Keratinocyte (primary cell): ENCODE measurements at regions not wholly inside any gene's neighbourhood (a gene's known extent, or its start where the extent isn't known, plus 50 kb on each side); places are given as distances from the start of the nearest gene placed in this dataset.

ENCODE experiments used
- DNase-seq: peaks from one replicate; pipeline ENCODE4 v3.0.0-alpha.2; 2011; ENCODE audit warnings: low read depth, missing footprints, low spot score
- FAIRE-seq: peaks from 2 replicates; lab custom pipeline; 2011; peaks lifted over from hg19 to GRCh38; lab: Jason Lieb, UNC
- H2AFZ ChIP-seq: 2 replicates; pipeline ENCODE4 v1.6.0; 2012; ENCODE audit warnings: low read length, control low read depth, inconsistent platforms; ENCODE audit not compliant: control insufficient read depth
- H3K27ac ChIP-seq: 2 replicates; pipeline ENCODE4 v1.5.1; 2011; ENCODE audit warnings: low read length; ENCODE audit not compliant: control insufficient read depth, insufficient read depth
- H3K27me3 ChIP-seq: 3 replicates; pipeline ENCODE4 v1.6.0; 2011; ENCODE audit warnings: low read length; ENCODE audit not compliant: control insufficient read depth, insufficient read depth; ENCODE audit errors: extremely low read depth
- H3K36me3 ChIP-seq, 2 experiments: 2 replicates in 1 of 2; 3 replicates in 1 of 2; pipeline ENCODE4 v1.5.1; 2011; ENCODE audit warnings: low read length in 2 of 2, mild to moderate bottlenecking in 1 of 2; ENCODE audit not compliant: control insufficient read depth in 2 of 2, insufficient read depth in 2 of 2; ENCODE audit errors: extremely low read depth in 1 of 2
- H3K4me1 ChIP-seq: 3 replicates; pipeline ENCODE4 v1.5.1; 2011; ENCODE audit warnings: low read length; ENCODE audit not compliant: control insufficient read depth, insufficient read depth; ENCODE audit errors: extremely low read depth
- H3K4me2 ChIP-seq: 3 replicates; pipeline ENCODE4 v1.6.0; 2011; ENCODE audit warnings: low read depth, low read length; ENCODE audit not compliant: control insufficient read depth, insufficient read depth; ENCODE audit errors: extremely low read depth
- H3K4me3 ChIP-seq, 3 experiments: fragments of 200-600 bp in 1 of 3; sonication (generic) in 1 of 3; 2 replicates in 2 of 3; 3 replicates in 1 of 3; pipeline ENCODE4 v1.5.1; 2011 to 2016; ENCODE audit warnings: low read length in 3 of 3, mild to moderate bottlenecking in 3 of 3, control low read depth in 2 of 3, inconsistent platforms in 1 of 3, low read depth in 1 of 3, mixed read lengths in 1 of 3, mixed run types in 1 of 3, moderate library complexity in 1 of 3; ENCODE audit not compliant: control insufficient read depth in 2 of 3, insufficient read depth in 2 of 3; ENCODE audit errors: extremely low read depth in 1 of 3
- H3K79me2 ChIP-seq: 2 replicates; pipeline ENCODE4 v1.6.0; 2012; ENCODE audit warnings: low read length; ENCODE audit not compliant: control insufficient read depth, insufficient read depth
- H3K9ac ChIP-seq: 3 replicates; pipeline ENCODE4 v1.6.0; 2011; ENCODE audit warnings: low read length; ENCODE audit not compliant: control insufficient read depth, insufficient read depth; ENCODE audit errors: extremely low read depth
- H3K9me1 ChIP-seq: 3 replicates; pipeline ENCODE4 v1.6.0; 2011; ENCODE audit warnings: low read length; ENCODE audit not compliant: control insufficient read depth, insufficient read depth; ENCODE audit errors: extremely low read depth
- H3K9me3 ChIP-seq: 2 replicates; pipeline ENCODE4 v1.5.1; 2012; ENCODE audit warnings: low read depth, low read length; ENCODE audit not compliant: control insufficient read depth
- H4K20me1 ChIP-seq: 3 replicates; pipeline ENCODE4 v1.6.0; 2011; ENCODE audit warnings: low read length; ENCODE audit not compliant: control insufficient read depth, insufficient read depth; ENCODE audit errors: extremely low read depth
- EZH2 ChIP-seq: IDR thresholded peaks from one replicate; pipeline ENCODE4 v1.6.1; 2012; ENCODE audit warnings: inconsistent platforms, mild to moderate bottlenecking, low read length, moderate library complexity
- dilution Hi-C: fragments of 300-500 bp; cut with MboI; formaldehyde crosslinking; loops from one replicate; pipeline ENCODE4 v1.7.0; 2020; ENCODE audit warnings: low sequenced_read_pairs; ENCODE audit not compliant: extremely low pct_ligation_motif_present
- TF ChIP-seq, protein P1 (sequence below), 3 experiments: IDR thresholded peaks in 1 of 3; conservative IDR thresholded peaks in 1 of 3; optimal IDR thresholded peaks in 1 of 3; 2 replicates in 2 of 3; 3 replicates in 1 of 3; pipeline versions ENCODE3 to v1.5.1; 2011; ENCODE audit warnings: low read length in 3 of 3, mild to moderate bottlenecking in 3 of 3, moderate library complexity in 2 of 3, control low read depth in 1 of 3, inconsistent platforms in 1 of 3; ENCODE audit not compliant: insufficient read depth in 2 of 3; ENCODE audit errors: extremely low read depth in 1 of 3

DNA sequence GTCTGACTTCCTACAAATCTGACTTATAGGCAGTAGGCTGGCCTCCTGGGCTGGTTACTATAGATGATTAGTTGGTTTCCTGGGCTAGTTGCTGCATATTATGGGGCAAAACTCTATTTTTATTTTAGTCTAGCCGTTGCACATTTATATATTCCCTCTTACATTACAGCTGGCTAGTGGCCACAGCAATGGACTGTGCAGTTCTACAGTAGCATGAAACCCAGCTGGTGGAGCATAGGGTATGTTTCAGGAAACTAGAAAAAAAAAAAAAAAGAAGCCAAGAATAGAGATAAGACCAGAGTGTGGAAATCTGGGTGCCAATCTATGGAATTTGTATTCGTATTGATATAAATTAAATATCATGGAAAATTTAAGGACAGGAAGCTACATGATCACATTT lies 304.4 kb upstream of the NBEA start:
- H4K20me1 ChIP-seq, result no peaks in the 10 kb centered on the region
- H3K36me3 ChIP-seq, result no peaks in the 10 kb centered on the region
- H3K4me2 ChIP-seq, result no peak overlapping the region
- H3K9ac ChIP-seq, result no peak overlapping the region
- no peak for TF ChIP-seq EZH2
- TF ChIP-seq, protein P1, sequence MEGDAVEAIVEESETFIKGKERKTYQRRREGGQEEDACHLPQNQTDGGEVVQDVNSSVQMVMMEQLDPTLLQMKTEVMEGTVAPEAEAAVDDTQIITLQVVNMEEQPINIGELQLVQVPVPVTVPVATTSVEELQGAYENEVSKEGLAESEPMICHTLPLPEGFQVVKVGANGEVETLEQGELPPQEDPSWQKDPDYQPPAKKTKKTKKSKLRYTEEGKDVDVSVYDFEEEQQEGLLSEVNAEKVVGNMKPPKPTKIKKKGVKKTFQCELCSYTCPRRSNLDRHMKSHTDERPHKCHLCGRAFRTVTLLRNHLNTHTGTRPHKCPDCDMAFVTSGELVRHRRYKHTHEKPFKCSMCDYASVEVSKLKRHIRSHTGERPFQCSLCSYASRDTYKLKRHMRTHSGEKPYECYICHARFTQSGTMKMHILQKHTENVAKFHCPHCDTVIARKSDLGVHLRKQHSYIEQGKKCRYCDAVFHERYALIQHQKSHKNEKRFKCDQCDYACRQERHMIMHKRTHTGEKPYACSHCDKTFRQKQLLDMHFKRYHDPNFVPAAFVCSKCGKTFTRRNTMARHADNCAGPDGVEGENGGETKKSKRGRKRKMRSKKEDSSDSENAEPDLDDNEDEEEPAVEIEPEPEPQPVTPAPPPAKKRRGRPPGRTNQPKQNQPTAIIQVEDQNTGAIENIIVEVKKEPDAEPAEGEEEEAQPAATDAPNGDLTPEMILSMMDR (optimal IDR thresholded peaks at IDR 0.05 in 1 of 3, IDR thresholded peaks at IDR 0.05 in 1 of 3, conservative IDR thresholded peaks at IDR 0.05 in 1 of 3; ENCODE audit: extremely low read depth in 1 of 3, insufficient read depth in 2 of 3, low read length in 3 of 3), result no peak
- dilution Hi-C loops, result no loop called here
- H3K9me3 ChIP-seq, result no peaks in the 10 kb centered on the region
- H2AFZ ChIP-seq, result no peak overlapping the region
- H3K79me2 ChIP-seq, result no peaks in the 10 kb centered on the region
- no peak overlapping the region for H3K4me3 ChIP-seq
- no peaks in the 10 kb centered on the region for H3K4me1 ChIP-seq
- H3K9me1 ChIP-seq, result no peaks in the 10 kb centered on the region
- H3K27ac ChIP-seq, result no peak overlapping the region
- DNase-seq, result no peak
- no peaks in the 10 kb centered on the region for H3K27me3 ChIP-seq
- no peak for FAIRE-seq

- Histone ChIP-seq H3K36me3 (no peaks in the 10 kb centered on the region), H3K9me1 (no peaks in the 10 kb centered on the region), H3K4me3 (no peak overlapping the region), H2AFZ (no peak overlapping the region), H3K4me2 (no peak overlapping the region), H3K4me1 (no peaks in the 10 kb centered on the region), H3K9me3 (no peaks in the 10 kb centered on the region), H3K9ac (no peak overlapping the region), H3K27me3 (no peaks in the 10 kb centered on the region), H4K20me1 (no peaks in the 10 kb centered on the region), H3K79me2 (no peaks in the 10 kb centered on the region), H3K27ac (no peak overlapping the region)
- dilution Hi-C loops, result no loop called here
- FAIRE-seq (no peak), DNase-seq (no peak)
- TF ChIP-seq, protein P1 (optimal IDR thresholded peaks at IDR 0.05 in 1 of 3, IDR thresholded peaks at IDR 0.05 in 1 of 3, conservative IDR thresholded peaks at IDR 0.05 in 1 of 3; ENCODE audit: extremely low read depth in 1 of 3, insufficient read depth in 2 of 3, low read length in 3 of 3), result no peak
- TF ChIP-seq EZH2, result no peak
Measured at GRCh38 chr13:34638897-34639296, 303.2 kb upstream of the NBEA start.
